HEK293T (cell line): ENCODE measurements at regions not wholly inside any gene's neighbourhood (a gene's known extent, or its start where the extent isn't known, plus 50 kb on each side); places are given as distances from the start of the nearest gene placed in this dataset.

Experiments used
- FOXA1 ChIP-seq: fragments of 450-650 bp; IDR thresholded peaks from 2 replicates; pipeline ENCODE4 v1.6.1; 2016; ENCODE audit warnings: mild to moderate bottlenecking
- FOXK2 ChIP-seq: fragments of 450-650 bp; IDR thresholded peaks from 2 replicates; pipeline ENCODE4 v1.6.1; 2016; ENCODE audit warnings: mild to moderate bottlenecking
- FOXM1 ChIP-seq: fragments of 450-650 bp; IDR thresholded peaks from 2 replicates; pipeline ENCODE4 v1.6.1; 2017; ENCODE audit warnings: mild to moderate bottlenecking, borderline replicate concordance
- HDGF ChIP-seq: fragments of 450-650 bp; IDR thresholded peaks from 2 replicates; pipeline ENCODE4 v1.6.1; 2017; ENCODE audit warnings: antibody characterized with exemption, borderline replicate concordance
- SP1 ChIP-seq: fragments of 450-650 bp; IDR thresholded peaks from 2 replicates; pipeline ENCODE4 v1.6.1; 2017
- TARDBP ChIP-seq: fragments of 450-650 bp; IDR thresholded peaks from 2 replicates; pipeline ENCODE4 v1.6.1; 2016
- ZNF384 ChIP-seq: fragments of 450-650 bp; IDR thresholded peaks from 2 replicates; pipeline ENCODE4 v1.6.1; 2016

DNA sequence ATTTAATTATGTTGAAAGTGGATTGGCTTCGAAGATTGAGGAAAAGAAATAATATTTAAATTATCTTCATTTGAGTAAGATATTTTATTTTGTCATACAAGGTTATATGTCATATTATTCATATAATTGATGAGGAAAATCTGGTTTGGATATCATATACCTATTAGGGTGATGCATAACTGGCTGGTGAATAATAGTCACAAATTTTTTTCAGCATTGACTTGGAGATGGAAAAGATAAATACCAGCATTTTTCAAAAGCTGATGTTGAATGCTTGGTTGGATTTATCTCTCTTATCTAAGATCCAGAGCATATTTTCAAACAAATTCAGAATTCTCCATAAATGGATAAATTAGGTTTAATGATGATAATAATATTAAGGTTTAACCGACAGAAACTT lies 93.5 kb upstream of the SLIT2 start:
- TF ChIP-seq SP1 (no peak), TARDBP (no peak), FOXM1 (no peak), FOXA1 (no peak), FOXK2 (no peak), HDGF (no peak), ZNF384 (no peak)
